Stimulated activated naive B cell treated with anti-CD40 and anti-IgM and Interleukin-4, amounts not matched to agents 10 μg/mL and 1 μg/mL and 100 μg/mL, for 72 hours (primary cell): ENCODE measurements at regions not wholly inside any gene's neighbourhood (a gene's known extent, or its start where the extent isn't known, plus 50 kb on each side); places are given as distances from the start of the nearest gene placed in this dataset.
"Not testable (repeated sequence)": the region's sequence is repeated elsewhere in the genome, so short reads cannot be mapped to it uniquely, and the experiment has no call there.

ENCODE experiments used
- ATAC-seq, 2 donors: fragments of 150-1000 bp; cut with Tn5 transposase; replicated peaks; 2 replicates each; pipeline ENCODE4 v1.10.0; 2021; ENCODE audit warnings: moderate library complexity in 1 of 2
- DNase-seq: peaks from one replicate; pipeline ENCODE4 v3.0.0; 2021
- H3K27ac Mint-ChIP-seq: one replicate; pipeline ENCODE4 v1.8.0; 2022; ENCODE audit warnings: mild to moderate bottlenecking, mixed read lengths
- H3K27me3 Mint-ChIP-seq, 2 donors: one replicate each; pipeline ENCODE4 v1.8.0; 2022; ENCODE audit warnings: mixed read lengths in 2 of 2
- H3K36me3 Mint-ChIP-seq, 2 donors: one replicate each; pipeline ENCODE4 v1.8.0; 2022; ENCODE audit warnings: mixed read lengths in 2 of 2, mild to moderate bottlenecking in 1 of 2
- H3K4me1 Mint-ChIP-seq, 2 donors: one replicate each; pipeline ENCODE4 v1.8.0; 2022; ENCODE audit warnings: mixed read lengths in 2 of 2, mild to moderate bottlenecking in 1 of 2
- H3K4me3 Mint-ChIP-seq, 2 donors: one replicate each; pipeline ENCODE4 v1.8.0; 2022; ENCODE audit warnings: mild to moderate bottlenecking in 2 of 2, mixed read lengths in 2 of 2, moderate library complexity in 1 of 2
- H3K9me3 Mint-ChIP-seq, 2 donors: one replicate each; pipeline ENCODE4 v1.8.0; 2022; ENCODE audit warnings: mixed read lengths in 2 of 2, mild to moderate bottlenecking in 1 of 2

GRCh38 chr11:101721270-101721669 is 137.5 kb upstream of the TRPC6 start:
- no peak overlapping the region for H3K4me3 Mint-ChIP-seq
- peaks cover 0 to 2% of the 10 kb centered on the region in 2 donors for H3K9me3 Mint-ChIP-seq
- no peaks in the 10 kb centered on the region for H3K36me3 Mint-ChIP-seq
- no peaks in the 10 kb centered on the region for H3K27me3 Mint-ChIP-seq
- no peak for ATAC-seq
- H3K27ac Mint-ChIP-seq: no peak overlapping the region
- no peaks in the 10 kb centered on the region for H3K4me1 Mint-ChIP-seq
- DNase-seq: no peak

- Mint-ChIP-seq H3K4me1 (no peaks in the 10 kb centered on the region), H3K36me3 (no peaks in the 10 kb centered on the region), H3K4me3 (no peak overlapping the region), H3K27me3 (no peaks in the 10 kb centered on the region), H3K27ac (no peak overlapping the region), H3K9me3 (peaks cover 0 to 2% of the 10 kb centered on the region in 2 donors)
- ATAC-seq: no peak
- DNase-seq: no peak
Measured at GRCh38 chr11:101718402-101718801, 134.6 kb upstream of the TRPC6 start.

- H3K9me3 Mint-ChIP-seq: peaks cover 0 to 3% of the 10 kb centered on the region in 2 donors
- no peaks in the 10 kb centered on the region for H3K36me3 Mint-ChIP-seq
- DNase-seq (no peak), ATAC-seq (no peak)
- no peaks in the 10 kb centered on the region for H3K4me1 Mint-ChIP-seq
- H3K27me3 Mint-ChIP-seq: no peaks in the 10 kb centered on the region
- no peak overlapping the region for H3K4me3 Mint-ChIP-seq
- no peak overlapping the region for H3K27ac Mint-ChIP-seq
Measured at GRCh38 chr11:101717619-101718018, 133.8 kb upstream of the TRPC6 start.

GRCh38 chr11:101715281-101715680 is 131.5 kb upstream of the TRPC6 start:
- DNase-seq (no peak), ATAC-seq (no peak)
- Mint-ChIP-seq H3K36me3 (no peaks in the 10 kb centered on the region), H3K27ac (no peak overlapping the region), H3K4me1 (no peaks in the 10 kb centered on the region), H3K4me3 (no peak overlapping the region), H3K9me3 (peaks cover 0 to 7% of the 10 kb centered on the region in 2 donors), H3K27me3 (no peaks in the 10 kb centered on the region)

GRCh38 chr11:101707477-101707876 is 123.7 kb upstream of the TRPC6 start:
- DNase-seq (no peak), ATAC-seq (no peak)
- Mint-ChIP-seq H3K27ac (no peak overlapping the region), H3K4me1 (no peaks in the 10 kb centered on the region), H3K4me3 (no peak overlapping the region), H3K36me3 (no peaks in the 10 kb centered on the region), H3K27me3 (no peaks in the 10 kb centered on the region), H3K9me3 (peaks cover 0 to 9% of the 10 kb centered on the region in 2 donors)

GRCh38 chr11:101706541-101706940 is 122.7 kb upstream of the TRPC6 start:
- H3K27me3 Mint-ChIP-seq: no peaks in the 10 kb centered on the region
- H3K4me3 Mint-ChIP-seq: no peak overlapping the region
- H3K9me3 Mint-ChIP-seq: peaks cover 0 to 7% of the 10 kb centered on the region in 2 donors
- no peak overlapping the region for H3K27ac Mint-ChIP-seq
- no peaks in the 10 kb centered on the region for H3K4me1 Mint-ChIP-seq
- DNase-seq (no peak), ATAC-seq (no peak)
- H3K36me3 Mint-ChIP-seq: no peaks in the 10 kb centered on the region

- no peaks in the 10 kb centered on the region for H3K36me3 Mint-ChIP-seq
- peaks cover 0 to 7% of the 10 kb centered on the region in 2 donors for H3K9me3 Mint-ChIP-seq
- DNase-seq (no peak), ATAC-seq (no peak)
- H3K27ac Mint-ChIP-seq: no peak overlapping the region
- no peaks in the 10 kb centered on the region for H3K4me1 Mint-ChIP-seq
- no peaks in the 10 kb centered on the region for H3K27me3 Mint-ChIP-seq
- H3K4me3 Mint-ChIP-seq: no peak overlapping the region
Measured at GRCh38 chr11:101705972-101706371, 122.2 kb upstream of the TRPC6 start.

GRCh38 chr11:101694869-101695268 is 111.1 kb upstream of the TRPC6 start:
- DNase-seq, H3K27me3 Mint-ChIP-seq, ATAC-seq, H3K36me3 Mint-ChIP-seq, H3K4me1 Mint-ChIP-seq, H3K27ac Mint-ChIP-seq, H3K9me3 Mint-ChIP-seq, H3K4me3 Mint-ChIP-seq: not testable (repeated sequence)

- Mint-ChIP-seq H3K27me3 (no peaks in the 10 kb centered on the region), H3K4me1 (no peaks in the 10 kb centered on the region), H3K4me3 (no peak overlapping the region), H3K27ac (no peak overlapping the region), H3K36me3 (no peaks in the 10 kb centered on the region), H3K9me3 (peaks cover 5 to 7% of the 10 kb centered on the region in 2 donors)
- ATAC-seq (no peak), DNase-seq (no peak)
Measured at GRCh38 chr11:101692980-101693379, 109.2 kb upstream of the TRPC6 start.

- no peak for ATAC-seq
- DNase-seq: no peak
- Mint-ChIP-seq H3K4me3 (no peak overlapping the region), H3K36me3 (no peaks in the 10 kb centered on the region), H3K4me1 (no peaks in the 10 kb centered on the region), H3K27me3 (no peaks in the 10 kb centered on the region), H3K27ac (no peak overlapping the region), H3K9me3 (peaks cover 8 to 10% of the 10 kb centered on the region in 2 donors)
Measured at GRCh38 chr11:101686514-101686913, 102.7 kb upstream of the TRPC6 start.

GRCh38 chr11:101668236-101668635 is 84.4 kb upstream of the TRPC6 start:
- H3K27me3 Mint-ChIP-seq: no peaks in the 10 kb centered on the region

GRCh38 chr11:101666916-101667315 is 83.1 kb upstream of the TRPC6 start:
- no peaks in the 10 kb centered on the region for H3K36me3 Mint-ChIP-seq
- H3K4me3 Mint-ChIP-seq: no peak overlapping the region
- DNase-seq (no peak), ATAC-seq (no peak)
- no peaks in the 10 kb centered on the region for H3K27me3 Mint-ChIP-seq
- no peaks in the 10 kb centered on the region for H3K4me1 Mint-ChIP-seq
- no peak overlapping the region for H3K27ac Mint-ChIP-seq
- H3K9me3 Mint-ChIP-seq: peaks cover 4% of the 10 kb centered on the region in 2 donors

More at GRCh38 chr11:101668236-101668635, 84.4 kb upstream of the TRPC6 start:
- ATAC-seq: no peak
- no peaks in the 10 kb centered on the region for H3K4me1 Mint-ChIP-seq
- H3K9me3 Mint-ChIP-seq: no peaks in the 10 kb centered on the region
- no peak overlapping the region for H3K4me3 Mint-ChIP-seq
- no peak for DNase-seq
- no peaks in the 10 kb centered on the region for H3K36me3 Mint-ChIP-seq
- H3K27ac Mint-ChIP-seq: no peak overlapping the region

GRCh38 chr11:101661559-101661958 is 77.8 kb upstream of the TRPC6 start:
- ATAC-seq (no peak), DNase-seq (no peak)
- Mint-ChIP-seq H3K27me3 (no peaks in the 10 kb centered on the region), H3K4me3 (no peak overlapping the region), H3K9me3 (peaks cover 8 to 10% of the 10 kb centered on the region in 2 donors), H3K36me3 (peaks cover 0 to 2% of the 10 kb centered on the region in 2 donors), H3K4me1 (no peaks in the 10 kb centered on the region), H3K27ac (no peak overlapping the region)
